ENCODE measurements at regions not wholly inside any gene's neighbourhood (a gene's known extent, or its start where the extent isn't known, plus 50 kb on each side); places are given as distances from the start of the nearest gene placed in this dataset.

GRCh38 chr16:73499276-73499675, 451.3 kb upstream of the ZFHX3 start:
- H3K36me3 ChIP-seq (ENCODE audit: control insufficient read depth in 1 of 2, insufficient read depth in 2 of 2, low read length in 2 of 2) = no peaks in the 10 kb centered on the region
- no peaks in the 10 kb centered on the region for H3K9me3 ChIP-seq (ENCODE audit: control insufficient read depth in 1 of 2, insufficient read depth in 1 of 2, low read depth in 1 of 2, low read length in 2 of 2)
- POLR2A ChIA-PET = no interaction called here
- no peak overlapping the region for H3K4me3 ChIP-seq (replicated peaks in 1 of 2; ENCODE audit: low read depth in 1 of 2, low read length in 2 of 2)
- ATAC-seq (no peak), DNase-seq (ENCODE audit: low read depth, low spot score) (no peak)
- BruUV-seq (replicated peaks) = no TSS peak
- H3K9me2 ChIP-seq (ENCODE audit: insufficient read depth) = no peaks in the 10 kb centered on the region
- intact Hi-C loops (cut with micrococcal nuclease) = no loop called here
- TF ChIP-seq CTCF (IDR thresholded peaks at IDR 0.05 in 2 of 3, conservative IDR thresholded peaks at IDR 0.05 in 1 of 3; ENCODE audit: borderline replicate concordance in 1 of 3, insufficient read depth in 1 of 3, low read depth in 2 of 3, low read length in 2 of 3) (no peak), JUND (IDR thresholded peaks at IDR 0.05) (no peak), EGR1 (IDR thresholded peaks at IDR 0.05; ENCODE audit: low read depth) (no peak), RAD21 (IDR thresholded peaks at IDR 0.05; ENCODE audit: low read depth) (no peak), CEBPB (IDR thresholded peaks at IDR 0.05; ENCODE audit: low read depth) (no peak), CBX3 (IDR thresholded peaks at IDR 0.05; ENCODE audit: low read depth) (no peak), SIN3A (IDR thresholded peaks at IDR 0.05; ENCODE audit: low read depth) (no peak), SP1 (IDR thresholded peaks at IDR 0.05; ENCODE audit: low read depth) (no peak), ZFX (IDR thresholded peaks at IDR 0.05) (no peak), SRF (IDR thresholded peaks at IDR 0.05; ENCODE audit: low read depth) (no peak), FOSL1 (IDR thresholded peaks at IDR 0.05; ENCODE audit: low read depth) (no peak), YY1 (IDR thresholded peaks at IDR 0.05; ENCODE audit: extremely low read depth, insufficient replicate concordance, low read depth, low read length) (no peak), ZNF274 (IDR thresholded peaks at IDR 0.05; ENCODE audit: low read depth, low read length) (no peak)
- TF ChIP-seq, protein P1, sequence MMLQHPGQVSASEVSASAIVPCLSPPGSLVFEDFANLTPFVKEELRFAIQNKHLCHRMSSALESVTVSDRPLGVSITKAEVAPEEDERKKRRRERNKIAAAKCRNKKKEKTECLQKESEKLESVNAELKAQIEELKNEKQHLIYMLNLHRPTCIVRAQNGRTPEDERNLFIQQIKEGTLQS (IDR thresholded peaks at IDR 0.05) = no peak
- H3K4me1 ChIP-seq (ENCODE audit: control insufficient read depth in 1 of 2, insufficient read depth in 2 of 2, low read length in 2 of 2) = no peaks in the 10 kb centered on the region
- RAD21 ChIA-PET (ENCODE audit: low non-redundant PET in 1 of 2, low total read pairs in 2 of 2, uncharacterized antibody in 2 of 2, unreplicated experiment in 2 of 2) = no interaction called here
- CTCF ChIA-PET = no interaction called here
- peaks cover 36% of the 10 kb centered on the region for H3K27me3 ChIP-seq (ENCODE audit: insufficient read depth, low read length)
- H3K9ac ChIP-seq (ENCODE audit: low read length) = no peak overlapping the region
- H3K79me2 ChIP-seq (ENCODE audit: insufficient read depth, low read length) = no peaks in the 10 kb centered on the region
- H4K20me1 ChIP-seq (ENCODE audit: insufficient read depth) = no peaks in the 10 kb centered on the region
- H2AFZ ChIP-seq (ENCODE audit: low read depth, low read length, poor library complexity, severe bottlenecking) = no peak overlapping the region
- no peak overlapping the region for H3K4me2 ChIP-seq (ENCODE audit: low read length)
- no peak overlapping the region for H3K27ac ChIP-seq (ENCODE audit: low read depth, low read length)
